ENCODE measurements at regions not wholly inside any gene's neighbourhood (a gene's known extent, or its start where the extent isn't known, plus 50 kb on each side); places are given as distances from the start of the nearest gene placed in this dataset.
A peak's percentile ranks its signal among the peaks of the same experiment; 100 is the strongest.
"Not testable (repeated sequence)": the region's sequence is repeated elsewhere in the genome, so short reads cannot be mapped to it uniquely, and the experiment has no call there.

- DNase-seq (ENCODE audit: low spot score) (no peak), ATAC-seq (ENCODE audit: low read depth) (no peak)
- Histone ChIP-seq H3K9me3 (ENCODE audit: severe bottlenecking) (no peaks in the 10 kb centered on the region), H3K27ac (ENCODE audit: poor library complexity, severe bottlenecking) (no peak overlapping the region), H3K36me3 (ENCODE audit: low read depth) (no peaks in the 10 kb centered on the region), H3K4me3 (ENCODE audit: severe bottlenecking) (no peak overlapping the region), H3K4me1 (ENCODE audit: insufficient read depth, poor library complexity, severe bottlenecking) (no peaks in the 10 kb centered on the region), H3K27me3 (ENCODE audit: insufficient read depth, poor library complexity, severe bottlenecking) (no peaks in the 10 kb centered on the region)
- no peak for TF ChIP-seq CTCF (IDR thresholded peaks at IDR 0.05; ENCODE audit: poor library complexity, severe bottlenecking)
Measured at GRCh38 chrX:131874300-131874699, 148.8 kb upstream of the STK26 start.

GRCh38 chrX:131875827-131876226 is 147.3 kb upstream of the STK26 start:
- not testable (repeated sequence) for H3K27me3 ChIP-seq (ENCODE audit: insufficient read depth, poor library complexity, severe bottlenecking); H3K36me3 ChIP-seq (ENCODE audit: low read depth); ATAC-seq (ENCODE audit: low read depth); DNase-seq (ENCODE audit: low spot score); H3K4me1 ChIP-seq (ENCODE audit: insufficient read depth, poor library complexity, severe bottlenecking); H3K9me3 ChIP-seq (ENCODE audit: severe bottlenecking); H3K4me3 ChIP-seq (ENCODE audit: severe bottlenecking); H3K27ac ChIP-seq (ENCODE audit: poor library complexity, severe bottlenecking)

- Histone ChIP-seq H3K27me3 (ENCODE audit: insufficient read depth, poor library complexity, severe bottlenecking) (no peaks in the 10 kb centered on the region), H3K4me3 (ENCODE audit: severe bottlenecking) (no peak overlapping the region), H3K36me3 (ENCODE audit: low read depth) (no peaks in the 10 kb centered on the region), H3K27ac (ENCODE audit: poor library complexity, severe bottlenecking) (no peak overlapping the region), H3K9me3 (ENCODE audit: severe bottlenecking) (no peaks in the 10 kb centered on the region), H3K4me1 (ENCODE audit: insufficient read depth, poor library complexity, severe bottlenecking) (no peaks in the 10 kb centered on the region)
- no peak for ATAC-seq (ENCODE audit: low read depth)
- DNase-seq (ENCODE audit: low spot score) = no peak
- TF ChIP-seq CTCF (IDR thresholded peaks at IDR 0.05; ENCODE audit: poor library complexity, severe bottlenecking) = no peak
Measured at GRCh38 chrX:131881194-131881593, 141.9 kb upstream of the STK26 start.

GRCh38 chrX:131885042-131885441 is 138.1 kb upstream of the STK26 start:
- H3K36me3 ChIP-seq (ENCODE audit: low read depth); DNase-seq (ENCODE audit: low spot score); H3K4me3 ChIP-seq (ENCODE audit: severe bottlenecking); H3K9me3 ChIP-seq (ENCODE audit: severe bottlenecking); H3K27ac ChIP-seq (ENCODE audit: poor library complexity, severe bottlenecking); H3K27me3 ChIP-seq (ENCODE audit: insufficient read depth, poor library complexity, severe bottlenecking); ATAC-seq (ENCODE audit: low read depth); H3K4me1 ChIP-seq (ENCODE audit: insufficient read depth, poor library complexity, severe bottlenecking): not testable (repeated sequence)

- H3K9me3 ChIP-seq (ENCODE audit: severe bottlenecking); H3K27ac ChIP-seq (ENCODE audit: poor library complexity, severe bottlenecking); H3K4me3 ChIP-seq (ENCODE audit: severe bottlenecking); DNase-seq (ENCODE audit: low spot score); H3K27me3 ChIP-seq (ENCODE audit: insufficient read depth, poor library complexity, severe bottlenecking); H3K4me1 ChIP-seq (ENCODE audit: insufficient read depth, poor library complexity, severe bottlenecking); ATAC-seq (ENCODE audit: low read depth); H3K36me3 ChIP-seq (ENCODE audit: low read depth): not testable (repeated sequence)
Measured at GRCh38 chrX:131893857-131894256, 129.2 kb upstream of the STK26 start.

- peak; percentile 48; the same call in 2 of the 3 replicates for ATAC-seq (ENCODE audit: low read depth)
- no peak for DNase-seq (ENCODE audit: low spot score)
- Histone ChIP-seq H3K27ac (ENCODE audit: poor library complexity, severe bottlenecking) (no peak overlapping the region), H3K4me1 (ENCODE audit: insufficient read depth, poor library complexity, severe bottlenecking) (no peaks in the 10 kb centered on the region), H3K27me3 (ENCODE audit: insufficient read depth, poor library complexity, severe bottlenecking) (no peaks in the 10 kb centered on the region), H3K9me3 (ENCODE audit: severe bottlenecking) (no peaks in the 10 kb centered on the region), H3K36me3 (ENCODE audit: low read depth) (no peaks in the 10 kb centered on the region), H3K4me3 (ENCODE audit: severe bottlenecking) (no peak overlapping the region)
- TF ChIP-seq CTCF (IDR thresholded peaks at IDR 0.05; ENCODE audit: poor library complexity, severe bottlenecking) = no peak
Measured at GRCh38 chrX:131894995-131895394, 128.1 kb upstream of the STK26 start.

Data from RWPE2 (cell line).